Activated CD8-positive, alpha-beta memory T cell treated with anti-CD3 and anti-CD28 coated beads for 1 hour (primary cell): ENCODE measurements at regions not wholly inside any gene's neighbourhood (a gene's known extent, or its start where the extent isn't known, plus 50 kb on each side); places are given as distances from the start of the nearest gene placed in this dataset.

Experiments used
- DNase-seq, 2 donors: peaks; one replicate each; pipeline ENCODE4 v3.0.0-alpha.2; 2020; ENCODE audit warnings: low read depth in 1 of 2; ENCODE audit errors: extremely low read depth in 1 of 2

GRCh38 chr6:9627916-9628315, 787.0 kb downstream of the TFAP2A start:
- no peak for DNase-seq

- no peak for DNase-seq
Measured at GRCh38 chr6:9623985-9624384, 790.9 kb downstream of the TFAP2A start.

GRCh38 chr6:9623228-9623832, 791.5 kb downstream of the TFAP2A start:
- no peak for DNase-seq

GRCh38 chr6:9621276-9621675, 793.6 kb downstream of the TFAP2A start:
- no peak for DNase-seq

GRCh38 chr6:9620687-9621086, 794.2 kb downstream of the TFAP2A start:
- DNase-seq, result no peak

GRCh38 chr6:9620263-9620662, 794.6 kb downstream of the TFAP2A start:
- no peak for DNase-seq

- DNase-seq, result no peak
Measured at GRCh38 chr6:9614778-9615177, 800.1 kb downstream of the TFAP2A start.

GRCh38 chr6:9612489-9612888, 802.4 kb downstream of the TFAP2A start:
- no peak for DNase-seq

- no peak for DNase-seq
Measured at GRCh38 chr6:9610620-9611415, 804.1 kb downstream of the TFAP2A start.

GRCh38 chr6:9606435-9607134, 808.3 kb downstream of the TFAP2A start:
- DNase-seq, result no peak

- no peak for DNase-seq
Measured at GRCh38 chr6:9594746-9595145, 820.1 kb downstream of the TFAP2A start.

GRCh38 chr6:9593554-9593953, 821.3 kb downstream of the TFAP2A start:
- DNase-seq, result no peak

- no peak for DNase-seq
Measured at GRCh38 chr6:9583753-9584352, 831.0 kb downstream of the TFAP2A start.

GRCh38 chr6:9581155-9581554, 833.7 kb downstream of the TFAP2A start:
- DNase-seq, result no peak

GRCh38 chr6:9576521-9576920, 838.4 kb downstream of the TFAP2A start:
- DNase-seq, result no peak

- DNase-seq, result no peak
Measured at GRCh38 chr6:9566096-9566495, 848.8 kb downstream of the TFAP2A start.

GRCh38 chr6:9564021-9564420, 850.9 kb downstream of the TFAP2A start:
- DNase-seq, result no peak

GRCh38 chr6:9563568-9563967, 851.3 kb downstream of the TFAP2A start:
- no peak for DNase-seq

- DNase-seq, result no peak
Measured at GRCh38 chr6:9554806-9555205, 860.1 kb downstream of the TFAP2A start.

- no peak for DNase-seq
Measured at GRCh38 chr6:9554323-9554722, 860.6 kb downstream of the TFAP2A start.

GRCh38 chr6:9553002-9553401, 861.9 kb downstream of the TFAP2A start:
- no peak for DNase-seq

GRCh38 chr6:9543649-9544048, 871.2 kb downstream of the TFAP2A start:
- DNase-seq, result no peak
